ENCODE measurements at regions not wholly inside any gene's neighbourhood (a gene's known extent, or its start where the extent isn't known, plus 50 kb on each side); places are given as distances from the start of the nearest gene placed in this dataset.
A peak's percentile ranks its signal among the peaks of the same experiment; 100 is the strongest.

GRCh38 chr3:76760336-76760735 lies 279.6 kb upstream of the ROBO2 start:
- DNase-seq (ENCODE audit: low spot score) (no peak), ATAC-seq (ENCODE audit: insufficient number of reproducible peaks, low FRiP score, low read depth) (no peak)
- Histone ChIP-seq H3K4me1 (ENCODE audit: control insufficient read depth in 1 of 2, low read depth in 2 of 2) (no peaks in the 10 kb centered on the region), H3K27ac (no peak overlapping the region), H3K27me3 (replicated peaks; ENCODE audit: insufficient read depth) (no peaks in the 10 kb centered on the region), H3K9me3 (no peaks in the 10 kb centered on the region), H3K4me3 (no peak overlapping the region), H3K36me3 (no peaks in the 10 kb centered on the region)
- no peak for TF ChIP-seq CTCF (IDR thresholded peaks at IDR 0.05)

DNA sequence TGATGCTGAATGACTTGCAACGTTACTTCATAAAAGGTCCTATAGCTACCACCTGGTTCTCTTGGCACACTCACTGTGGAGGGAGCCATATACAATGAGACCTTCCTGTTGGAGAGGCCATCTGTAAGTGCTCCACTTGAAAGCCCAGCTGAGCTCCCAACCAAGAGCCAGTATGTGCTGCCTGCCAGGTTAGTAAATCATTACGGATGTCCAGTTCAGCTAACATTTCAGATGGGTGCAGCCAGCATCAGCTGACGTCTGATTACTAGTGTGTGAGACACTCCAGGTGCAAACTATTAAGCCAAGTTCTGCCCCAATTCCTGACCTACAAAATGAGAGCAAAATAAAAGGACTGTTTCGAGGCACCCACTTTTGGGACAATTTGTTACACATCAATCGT lies 274.4 kb upstream of the ROBO2 start:
- Histone ChIP-seq H3K9me3 (no peaks in the 10 kb centered on the region), H3K4me3 (no peak overlapping the region), H3K36me3 (no peaks in the 10 kb centered on the region), H3K4me1 (ENCODE audit: control insufficient read depth in 1 of 2, low read depth in 2 of 2) (no peaks in the 10 kb centered on the region), H3K27ac (no peak overlapping the region), H3K27me3 (replicated peaks; ENCODE audit: insufficient read depth) (no peaks in the 10 kb centered on the region)
- no peak for TF ChIP-seq CTCF (IDR thresholded peaks at IDR 0.05)
- DNase-seq (ENCODE audit: low spot score) (no peak), ATAC-seq (ENCODE audit: insufficient number of reproducible peaks, low FRiP score, low read depth) (peak; percentile 18)

DNA sequence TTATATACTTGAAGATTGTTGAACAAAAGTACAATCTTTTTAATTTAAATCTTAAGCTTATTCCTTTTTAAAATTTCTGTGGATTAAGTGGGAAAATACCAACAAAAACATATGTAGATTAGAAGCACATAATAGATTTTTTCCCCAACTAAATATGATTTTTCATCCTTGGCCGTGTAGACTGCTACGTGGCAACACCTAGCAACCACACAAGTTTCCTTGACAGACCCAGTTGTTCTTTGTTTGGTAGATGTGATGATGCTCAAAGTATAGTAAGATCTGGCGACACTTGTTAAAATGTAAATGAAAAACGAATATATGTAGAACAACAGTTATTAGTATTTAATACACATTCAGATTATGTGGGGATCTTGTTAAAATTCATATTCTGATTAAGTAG lies 271.0 kb upstream of the ROBO2 start:
- Histone ChIP-seq H3K9me3 (no peaks in the 10 kb centered on the region), H3K4me1 (ENCODE audit: control insufficient read depth in 1 of 2, low read depth in 2 of 2) (no peaks in the 10 kb centered on the region), H3K4me3 (no peak overlapping the region), H3K27ac (no peak overlapping the region), H3K36me3 (no peaks in the 10 kb centered on the region), H3K27me3 (replicated peaks; ENCODE audit: insufficient read depth) (no peaks in the 10 kb centered on the region)
- no peak for TF ChIP-seq CTCF (IDR thresholded peaks at IDR 0.05)
- no peak for DNase-seq (ENCODE audit: low spot score)
- ATAC-seq (ENCODE audit: insufficient number of reproducible peaks, low FRiP score, low read depth): no peak

- ATAC-seq (ENCODE audit: insufficient number of reproducible peaks, low FRiP score, low read depth): no peak
- no peak overlapping the region for H3K4me3 ChIP-seq
- no peaks in the 10 kb centered on the region for H3K27me3 ChIP-seq (replicated peaks; ENCODE audit: insufficient read depth)
- H3K27ac ChIP-seq: no peak overlapping the region
- TF ChIP-seq CTCF (IDR thresholded peaks at IDR 0.05): no peak
- no peaks in the 10 kb centered on the region for H3K36me3 ChIP-seq
- DNase-seq (ENCODE audit: low spot score): no peak
- no peaks in the 10 kb centered on the region for H3K9me3 ChIP-seq
- no peaks in the 10 kb centered on the region for H3K4me1 ChIP-seq (ENCODE audit: control insufficient read depth in 1 of 2, low read depth in 2 of 2)
Measured at GRCh38 chr3:76776927-76777326, 263.0 kb upstream of the ROBO2 start.

- TF ChIP-seq CTCF (IDR thresholded peaks at IDR 0.05): no peak
- H3K36me3 ChIP-seq: no peaks in the 10 kb centered on the region
- no peak overlapping the region for H3K4me3 ChIP-seq
- H3K27ac ChIP-seq: no peak overlapping the region
- no peaks in the 10 kb centered on the region for H3K27me3 ChIP-seq (replicated peaks; ENCODE audit: insufficient read depth)
- ATAC-seq (ENCODE audit: insufficient number of reproducible peaks, low FRiP score, low read depth): no peak
- DNase-seq (ENCODE audit: low spot score): no peak
- no peaks in the 10 kb centered on the region for H3K4me1 ChIP-seq (ENCODE audit: control insufficient read depth in 1 of 2, low read depth in 2 of 2)
- no peaks in the 10 kb centered on the region for H3K9me3 ChIP-seq
Measured at GRCh38 chr3:76788206-76788605, 251.7 kb upstream of the ROBO2 start.

Measured in thoracic aorta (tissue), 2 donors.